GM12891 (cell line): ENCODE measurements at regions not wholly inside any gene's neighbourhood (a gene's known extent, or its start where the extent isn't known, plus 50 kb on each side); places are given as distances from the start of the nearest gene placed in this dataset.

Source experiments
- DNase-seq: peaks from one replicate; pipeline ENCODE4 v3.0.0; 2011; ENCODE audit warnings: low spot score; ENCODE audit not compliant: insufficient read length
- FAIRE-seq: peaks from 2 replicates; lab custom pipeline; 2011; peaks lifted over from hg19 to GRCh38; lab: Jason Lieb, UNC
- PAX5 ChIP-seq: IDR thresholded peaks from 2 replicates; pipeline ENCODE4 v1.6.1; 2011; ENCODE audit warnings: low read length, moderate library complexity, mild to moderate bottlenecking; ENCODE audit not compliant: insufficient read depth, severe bottlenecking
- POLR2A ChIP-seq: IDR thresholded peaks from 2 replicates; pipeline ENCODE4 v1.6.1; 2011; ENCODE audit warnings: low read depth, low read length, control low read depth
- POLR2AphosphoS5 ChIP-seq: IDR thresholded peaks from 2 replicates; pipeline ENCODE4 v1.6.1; 2011; ENCODE audit warnings: low read depth, low read length, control low read depth
- POU2F2 ChIP-seq: IDR thresholded peaks from 2 replicates; pipeline ENCODE4 v1.6.1; 2011; ENCODE audit warnings: low read depth, mild to moderate bottlenecking, control low read depth, low read length, moderate library complexity
- SPI1 ChIP-seq: IDR thresholded peaks from 2 replicates; pipeline ENCODE4 v1.6.1; 2011; ENCODE audit warnings: low read depth, low read length, control low read depth
- TAF1 ChIP-seq: IDR thresholded peaks from 2 replicates; pipeline ENCODE4 v1.6.1; 2011; ENCODE audit warnings: low read depth, low read length, control low read depth

- FAIRE-seq (no peak), DNase-seq (no peak)
- TF ChIP-seq POU2F2 (no peak), SPI1 (no peak), POLR2A (no peak), POLR2AphosphoS5 (no peak), PAX5 (no peak), TAF1 (no peak)
Observed at GRCh38 chr6:56851074-56851473, 103.8 kb upstream of the BEND6 start.

- no peak for DNase-seq
- FAIRE-seq: no peak
- TF ChIP-seq POLR2A (no peak), PAX5 (no peak), POU2F2 (no peak), POLR2AphosphoS5 (no peak), TAF1 (no peak), SPI1 (no peak)
Observed at GRCh38 chr6:56850626-56851025, 104.3 kb upstream of the BEND6 start.

- no peak for TF ChIP-seq SPI1
- no peak for TF ChIP-seq PAX5
- TF ChIP-seq POLR2AphosphoS5: no peak
- TF ChIP-seq POU2F2: no peak
- TF ChIP-seq TAF1: no peak
- no peak for TF ChIP-seq POLR2A
- DNase-seq: no peak
- FAIRE-seq: no peak
Observed at GRCh38 chr6:56849896-56850295, 105.0 kb upstream of the BEND6 start.

GRCh38 chr6:56848105-56848504 is 106.8 kb upstream of the BEND6 start:
- DNase-seq (no peak), FAIRE-seq (no peak)
- TF ChIP-seq POU2F2: no peak

GRCh38 chr6:56845032-56845431 is 109.9 kb upstream of the BEND6 start:
- FAIRE-seq: no peak
- no peak for DNase-seq

GRCh38 chr6:56843476-56844349 is 111.2 kb upstream of the BEND6 start:
- peak; percentile 94 for FAIRE-seq
- TF ChIP-seq TAF1: 0 out of 2 replicates have a peak, but pooled peaks have one; percentile 28
- no peak for TF ChIP-seq POLR2A
- peak; percentile 56; the same call in 1 of the 2 replicates for TF ChIP-seq POU2F2
- peak; percentile 69 for DNase-seq

More at GRCh38 chr6:56845032-56845431, 109.9 kb upstream of the BEND6 start:
- TF ChIP-seq PAX5 (no peak), POU2F2 (no peak), SPI1 (no peak), POLR2A (no peak), POLR2AphosphoS5 (no peak), TAF1 (no peak)

GRCh38 chr6:56842686-56843475 is 112.0 kb upstream of the BEND6 start:
- DNase-seq: peak; percentile 38
- peak; percentile 22; the same call in 1 of the 2 replicates for TF ChIP-seq SPI1
- TF ChIP-seq POU2F2: no peak
- FAIRE-seq: peak; percentile 87

- TF ChIP-seq TAF1 (no peak), POLR2A (no peak), PAX5 (no peak), POLR2AphosphoS5 (no peak), POU2F2 (no peak), SPI1 (no peak)
- DNase-seq (no peak), FAIRE-seq (peak; percentile 74)
Observed at GRCh38 chr6:56841751-56842150, 113.2 kb upstream of the BEND6 start.

- TF ChIP-seq SPI1 (no peak), POLR2A (no peak), TAF1 (no peak), POLR2AphosphoS5 (no peak), PAX5 (no peak), POU2F2 (no peak)
- no peak for DNase-seq
- no peak for FAIRE-seq
Observed at GRCh38 chr6:56841381-56841749, 113.5 kb upstream of the BEND6 start.
